ENCODE measurements at regions not wholly inside any gene's neighbourhood (a gene's known extent, or its start where the extent isn't known, plus 50 kb on each side); places are given as distances from the start of the nearest gene placed in this dataset.
"Not testable (repeated sequence)": the region's sequence is repeated elsewhere in the genome, so short reads cannot be mapped to it uniquely, and the experiment has no call there.

DNA sequence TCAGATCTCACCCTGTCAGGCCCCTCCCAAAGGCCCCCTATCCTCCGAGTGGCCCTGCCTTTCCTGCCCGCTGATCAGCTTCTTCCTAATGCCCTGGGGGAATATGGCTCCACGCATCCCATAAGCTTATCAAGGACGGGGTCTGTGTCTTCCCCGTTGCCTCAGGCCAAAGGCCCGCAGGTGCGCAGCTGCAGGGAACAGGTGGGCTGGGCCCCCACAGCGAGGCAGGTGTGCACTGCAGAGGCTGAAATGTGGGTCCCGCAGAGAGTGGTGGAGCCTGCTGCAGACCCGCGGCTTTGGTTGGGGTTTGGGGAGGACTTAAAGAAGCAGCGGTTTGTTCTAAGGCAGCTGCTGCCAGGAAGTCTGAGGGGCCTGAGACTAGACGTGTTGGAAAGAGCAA lies 220.8 kb upstream of the TCERG1L start:
- no peak for DNase-seq (ENCODE audit: low read depth in 2 of 2)

DNA sequence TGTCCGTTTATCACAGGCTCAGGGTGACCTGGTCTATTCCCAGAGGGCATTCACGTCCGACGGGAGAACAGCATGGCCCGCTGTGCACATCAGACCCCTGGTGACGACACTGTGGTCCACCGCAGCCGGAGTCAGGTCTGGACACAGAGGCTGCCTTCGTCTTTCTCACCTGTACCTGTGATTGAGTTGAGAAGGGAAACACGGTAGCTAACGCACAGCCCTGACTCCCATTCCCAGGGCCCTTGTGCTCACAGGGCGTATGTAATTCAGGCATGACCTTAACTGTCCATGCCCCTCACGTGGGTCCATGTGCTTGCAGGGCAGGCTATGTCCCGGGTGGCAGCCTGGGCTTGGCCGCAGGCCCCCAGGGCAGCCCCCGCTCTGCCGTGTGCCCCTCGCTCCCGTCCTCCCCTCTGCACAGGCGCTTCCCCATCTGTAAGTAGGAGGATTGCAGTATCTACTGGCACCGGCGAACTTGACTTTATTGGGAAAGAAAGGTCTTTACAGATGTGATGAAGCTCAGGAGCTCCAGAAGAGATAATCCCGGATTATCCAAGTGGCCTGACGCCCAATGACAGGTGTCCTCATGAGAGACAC lies 221.3 kb upstream of the TCERG1L start:
- DNase-seq (ENCODE audit: low read depth in 2 of 2): no peak

DNA sequence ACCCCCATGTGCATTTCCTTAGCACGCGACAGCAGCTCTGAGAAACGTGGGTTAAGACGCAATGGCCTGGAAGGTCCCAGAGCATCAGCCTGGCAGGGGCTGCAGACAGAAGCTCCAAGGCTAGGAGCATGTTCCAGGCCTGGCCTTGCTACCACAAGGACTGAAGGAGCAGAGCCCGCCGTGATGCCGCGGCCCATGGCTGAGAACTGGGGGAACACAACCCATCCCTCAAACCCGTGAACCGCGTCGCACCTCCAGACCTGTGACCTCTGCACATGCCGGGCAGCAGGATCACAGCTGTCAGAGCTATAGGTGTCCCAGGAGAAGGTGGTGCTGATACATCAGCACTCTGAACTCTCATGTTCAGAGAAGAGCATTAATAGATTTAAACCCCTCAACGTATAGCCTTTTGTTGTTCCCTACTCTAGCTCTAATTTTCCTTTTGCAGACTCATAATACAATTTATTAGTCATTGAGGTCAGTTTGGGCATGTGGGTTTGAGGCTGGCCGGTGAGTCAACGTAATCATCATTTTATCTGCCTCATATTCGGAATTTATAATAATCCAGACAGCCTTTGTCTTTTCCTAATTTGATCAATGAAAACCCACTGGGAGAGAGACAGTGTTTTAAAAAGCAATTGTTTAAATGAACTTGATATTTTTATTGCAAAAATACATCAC lies 222.5 kb upstream of the TCERG1L start:
- no peak for DNase-seq (ENCODE audit: low read depth in 2 of 2)

DNA sequence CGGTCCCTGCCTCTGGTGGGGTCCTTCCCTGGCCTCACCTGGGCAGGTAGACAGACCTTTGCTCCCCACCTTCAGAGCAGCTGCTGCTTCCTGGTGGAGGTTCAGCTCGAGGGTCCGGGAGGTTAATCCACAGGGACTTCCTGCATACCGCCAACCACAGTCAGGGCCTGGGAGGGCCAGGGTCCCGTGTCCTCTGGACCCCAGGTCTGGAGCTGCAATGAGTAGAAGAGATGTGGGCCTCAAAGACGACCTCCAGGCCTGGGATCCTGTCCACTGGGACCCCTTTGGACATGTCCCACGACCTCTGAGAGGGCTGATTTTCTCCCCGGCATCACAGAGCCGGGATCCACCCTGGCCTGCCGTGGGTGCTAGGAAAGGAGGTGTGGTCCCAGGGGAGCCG lies 223.3 kb upstream of the TCERG1L start:
- DNase-seq (ENCODE audit: low read depth in 2 of 2): no peak

DNA sequence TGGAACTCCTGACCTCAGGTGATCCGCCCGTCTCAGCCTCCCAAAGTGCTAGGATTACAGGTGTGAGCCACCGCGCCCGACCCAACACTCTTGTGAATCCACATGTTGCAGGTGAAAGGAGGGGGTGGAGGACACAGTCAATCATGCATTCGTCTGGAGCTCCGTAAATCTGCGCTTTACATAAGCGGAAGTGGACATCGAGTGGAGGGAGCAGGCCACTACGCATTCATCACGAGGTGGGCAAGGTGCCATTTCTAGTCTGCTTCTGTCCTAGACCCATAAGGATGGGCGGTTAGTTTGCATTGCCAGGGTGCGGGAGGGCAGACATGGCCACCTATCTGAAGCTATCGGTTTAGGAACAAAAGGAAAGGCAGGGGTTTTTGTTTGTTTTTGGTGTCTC lies 225.2 kb upstream of the TCERG1L start:
- DNase-seq (ENCODE audit: low read depth in 2 of 2): no peak

DNA sequence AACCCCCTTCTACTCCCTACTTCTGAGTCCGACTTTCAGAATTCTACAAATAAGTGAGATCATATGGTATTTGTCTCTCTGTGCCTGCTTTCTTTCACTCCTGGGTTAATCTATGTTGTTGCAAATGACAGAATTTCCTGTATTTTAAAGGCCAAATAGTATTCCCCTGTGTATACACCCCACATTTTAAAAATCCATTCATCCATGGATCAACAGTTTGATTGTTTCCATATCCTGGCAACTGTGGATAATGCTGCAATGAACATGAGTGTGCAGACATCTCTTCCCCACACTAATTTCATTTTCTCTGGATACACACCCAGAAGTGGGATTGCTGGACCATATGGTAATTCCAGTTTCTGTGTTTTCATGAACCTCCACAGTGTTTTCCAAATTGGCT lies 225.8 kb upstream of the TCERG1L start:
- DNase-seq (ENCODE audit: low read depth in 2 of 2): no peak

DNA sequence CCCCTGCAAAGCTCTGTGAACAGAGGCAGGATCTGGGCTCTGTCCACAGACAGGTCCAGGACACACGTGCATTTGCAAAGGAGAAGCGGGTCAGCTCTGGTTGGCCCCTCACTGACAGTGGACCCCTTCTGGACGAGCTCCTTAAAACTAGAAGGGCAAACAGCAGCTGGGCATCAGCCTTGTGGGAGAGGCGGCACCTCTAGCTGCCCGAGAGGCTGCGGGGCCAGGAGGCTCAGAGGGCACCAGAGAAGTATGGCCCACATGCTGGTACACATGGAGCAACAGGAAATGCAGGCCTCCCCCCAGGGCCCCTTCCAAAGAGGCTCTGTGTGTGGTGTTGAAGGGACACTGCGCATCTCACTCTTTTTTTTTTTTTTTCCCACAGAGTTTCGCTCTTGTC lies 233.0 kb upstream of the TCERG1L start:
- no peak for DNase-seq (ENCODE audit: low read depth in 2 of 2)

DNA sequence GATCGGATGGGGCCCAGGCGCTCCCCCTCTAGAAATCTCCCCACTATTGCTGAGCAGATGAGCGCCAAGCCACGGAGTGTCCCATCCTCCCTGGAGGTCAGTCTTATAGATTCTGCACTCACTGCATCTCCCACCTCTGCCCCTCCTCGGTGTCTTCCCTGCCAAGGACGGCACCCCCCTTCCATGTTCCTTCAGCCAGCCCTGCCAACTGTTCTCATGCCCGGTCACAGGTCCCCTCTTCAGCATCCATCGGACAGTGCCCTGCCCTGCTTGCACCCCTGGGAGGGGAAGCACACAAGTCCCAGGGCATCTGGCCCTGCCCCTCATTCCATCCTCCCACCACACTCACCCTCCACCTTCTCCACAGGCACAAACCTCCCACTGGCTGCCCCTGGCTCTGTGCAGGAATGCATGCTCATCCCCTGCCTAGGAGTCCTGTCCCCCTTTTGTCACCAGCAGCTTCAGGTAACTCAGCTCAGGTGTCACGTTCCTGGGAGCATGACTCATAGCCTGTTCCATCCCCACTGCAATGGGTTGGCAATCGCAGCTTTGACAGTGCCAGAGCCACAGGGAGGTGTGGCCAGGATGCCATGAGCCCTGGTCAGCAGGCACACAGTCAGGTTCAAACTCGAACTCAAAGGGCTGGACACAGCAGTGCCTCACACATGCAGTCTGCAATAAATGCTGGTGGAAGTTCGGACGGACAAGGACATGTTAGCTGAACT lies 234.7 kb upstream of the TCERG1L start:
- no peak for DNase-seq (ENCODE audit: low read depth in 2 of 2)

DNA sequence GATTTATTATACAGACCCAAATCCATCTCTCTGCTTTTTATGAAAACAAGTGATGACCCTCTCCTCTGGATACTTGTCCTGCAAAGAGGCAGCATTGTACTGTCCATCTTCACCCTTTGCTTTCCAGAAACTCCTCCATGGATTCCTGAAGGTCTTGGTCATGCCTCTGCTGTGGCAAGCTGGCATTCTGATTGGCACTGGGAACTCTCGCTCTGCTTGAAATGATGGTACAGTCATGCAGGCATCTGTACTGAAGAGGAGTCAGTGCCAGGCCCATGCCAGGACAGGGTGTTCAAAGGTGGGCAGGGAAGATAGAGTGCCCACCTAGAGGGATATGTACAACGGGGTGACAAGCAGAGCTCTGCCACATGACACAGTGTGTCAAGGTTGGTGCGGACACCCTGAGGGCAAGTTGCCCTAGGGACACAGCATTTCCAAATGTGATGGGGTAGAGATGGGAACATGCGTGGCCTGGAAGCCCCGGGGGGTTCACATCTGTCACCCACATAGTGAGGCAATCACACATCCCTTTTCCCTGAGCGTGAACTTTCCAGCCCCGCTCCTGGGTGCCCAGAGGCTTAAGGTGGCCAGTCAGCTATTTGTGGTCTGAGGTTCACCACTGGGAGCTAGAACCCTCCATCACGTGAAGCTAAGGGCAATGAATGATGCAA lies 235.7 kb upstream of the TCERG1L start:
- no peak for DNase-seq (ENCODE audit: low read depth in 2 of 2)

DNA sequence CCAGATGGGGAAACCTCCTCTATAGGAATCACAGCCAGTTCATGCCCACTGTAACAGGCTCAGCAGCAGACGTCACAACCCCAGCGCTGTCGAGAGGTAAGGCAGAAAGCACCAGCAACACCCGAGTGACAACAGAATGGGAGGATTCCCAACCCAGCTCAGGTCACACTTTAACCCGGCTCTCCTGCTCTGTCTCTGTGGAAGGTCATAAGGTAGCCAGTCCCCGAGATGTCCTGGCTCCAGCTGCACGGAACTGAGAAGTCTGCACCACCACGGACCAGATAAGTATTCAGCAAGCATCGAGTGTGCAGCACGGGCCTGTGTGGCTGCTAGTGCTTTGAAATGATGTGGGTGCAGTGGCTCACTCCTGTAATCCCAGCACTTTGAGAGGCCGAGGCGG lies 236.7 kb upstream of the TCERG1L start:
- no peak for DNase-seq (ENCODE audit: low read depth in 2 of 2)

DNA sequence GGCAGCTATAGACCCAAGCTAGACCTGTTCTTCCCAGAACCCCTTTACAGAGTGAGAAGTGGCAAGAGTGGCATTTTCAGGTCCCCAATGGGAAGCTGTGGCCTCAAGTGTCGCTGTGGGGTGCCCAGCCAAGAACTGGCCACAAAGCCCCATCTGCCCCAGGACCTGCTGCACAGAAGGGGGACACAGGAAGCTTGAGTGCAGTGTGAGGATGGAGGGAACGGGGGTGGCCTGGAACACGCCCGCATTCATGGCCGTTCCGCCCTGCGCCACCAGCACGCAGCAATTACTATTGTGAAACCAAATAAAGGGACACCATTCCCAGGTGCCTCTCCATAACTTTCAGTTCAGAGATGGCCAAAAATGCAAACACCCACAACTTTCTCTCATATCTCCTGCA lies 237.6 kb upstream of the TCERG1L start:
- no peak for DNase-seq (ENCODE audit: low read depth in 2 of 2)

DNA sequence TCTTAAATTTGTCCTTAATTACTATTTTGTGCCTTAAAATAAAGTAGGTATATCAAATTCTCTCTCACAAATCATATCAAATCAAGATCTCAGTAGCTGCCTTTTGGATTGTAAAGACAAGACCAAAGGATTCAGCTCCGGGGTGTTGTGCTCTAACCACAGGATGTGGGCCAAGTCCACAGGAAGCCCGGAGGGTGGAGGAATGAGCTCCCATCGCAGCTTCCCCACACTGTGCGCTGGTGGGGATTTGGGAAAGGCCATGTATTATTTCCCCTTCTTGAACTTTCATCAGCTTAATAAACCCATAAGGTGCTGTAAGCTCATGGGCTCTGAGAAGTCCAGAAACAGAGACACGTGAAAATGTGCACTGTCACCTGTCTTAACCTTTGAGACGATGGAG lies 241.6 kb upstream of the TCERG1L start:
- DNase-seq (ENCODE audit: low read depth in 2 of 2): no peak

DNA sequence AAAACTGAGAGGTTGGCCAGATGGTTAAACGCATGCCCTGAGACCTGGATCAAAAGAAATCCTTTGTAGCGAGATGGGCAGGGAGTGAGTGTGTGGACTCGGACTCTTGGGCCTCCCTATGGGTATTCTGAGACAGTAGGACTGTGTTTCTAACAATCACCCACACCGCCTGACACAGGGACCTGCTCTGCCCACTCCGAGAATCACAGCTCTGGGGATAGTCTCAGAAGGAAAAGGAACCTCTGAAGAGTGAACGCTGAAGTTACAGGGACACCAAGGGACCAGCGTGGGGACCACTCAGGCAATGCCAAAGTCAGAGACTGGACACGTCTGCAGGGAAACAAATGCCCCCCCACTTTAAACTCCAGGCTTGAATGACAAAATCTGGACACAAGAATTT lies 242.1 kb upstream of the TCERG1L start:
- DNase-seq (ENCODE audit: low read depth in 2 of 2): no peak

DNA sequence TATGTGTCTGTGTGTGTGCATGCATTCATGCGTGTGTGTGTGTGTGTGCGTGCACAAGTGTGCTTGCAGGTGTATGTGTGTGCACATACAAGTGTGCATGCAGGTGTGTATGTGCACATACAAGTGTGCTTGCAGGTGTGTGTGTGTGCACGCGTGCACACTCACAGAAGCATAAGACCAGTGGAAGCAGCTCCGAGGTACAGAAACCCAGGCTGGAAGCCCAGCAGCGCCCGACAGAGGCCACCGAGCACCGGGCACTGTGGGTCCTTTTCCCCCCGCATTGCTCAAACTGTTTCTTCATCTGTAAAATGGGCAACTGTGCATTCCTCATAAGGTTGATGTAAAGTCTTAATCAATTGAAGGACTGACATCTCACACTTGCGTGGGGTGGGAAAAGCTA lies 243.3 kb upstream of the TCERG1L start:
- no peak for DNase-seq (ENCODE audit: low read depth in 2 of 2)

DNA sequence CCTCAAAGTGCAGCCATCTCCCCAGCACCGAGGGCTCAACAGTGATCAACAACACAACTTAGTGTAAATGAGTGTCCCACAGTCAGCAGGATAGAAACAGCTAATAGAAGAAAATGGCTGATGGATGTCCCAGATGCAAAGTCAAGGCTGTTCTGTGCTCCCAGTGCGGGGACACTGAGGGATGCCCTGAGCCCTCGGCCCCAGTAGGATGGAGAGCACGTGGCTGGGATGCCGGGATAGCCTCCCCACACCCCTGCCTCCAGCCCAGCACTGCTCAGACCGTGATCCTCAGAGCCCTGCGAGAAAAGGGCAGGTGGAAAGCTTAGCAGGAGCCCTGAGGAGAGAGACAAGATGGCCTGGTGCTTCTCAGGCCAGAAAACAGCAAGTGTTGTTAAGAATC lies 243.9 kb upstream of the TCERG1L start:
- no peak for DNase-seq (ENCODE audit: low read depth in 2 of 2)

DNA sequence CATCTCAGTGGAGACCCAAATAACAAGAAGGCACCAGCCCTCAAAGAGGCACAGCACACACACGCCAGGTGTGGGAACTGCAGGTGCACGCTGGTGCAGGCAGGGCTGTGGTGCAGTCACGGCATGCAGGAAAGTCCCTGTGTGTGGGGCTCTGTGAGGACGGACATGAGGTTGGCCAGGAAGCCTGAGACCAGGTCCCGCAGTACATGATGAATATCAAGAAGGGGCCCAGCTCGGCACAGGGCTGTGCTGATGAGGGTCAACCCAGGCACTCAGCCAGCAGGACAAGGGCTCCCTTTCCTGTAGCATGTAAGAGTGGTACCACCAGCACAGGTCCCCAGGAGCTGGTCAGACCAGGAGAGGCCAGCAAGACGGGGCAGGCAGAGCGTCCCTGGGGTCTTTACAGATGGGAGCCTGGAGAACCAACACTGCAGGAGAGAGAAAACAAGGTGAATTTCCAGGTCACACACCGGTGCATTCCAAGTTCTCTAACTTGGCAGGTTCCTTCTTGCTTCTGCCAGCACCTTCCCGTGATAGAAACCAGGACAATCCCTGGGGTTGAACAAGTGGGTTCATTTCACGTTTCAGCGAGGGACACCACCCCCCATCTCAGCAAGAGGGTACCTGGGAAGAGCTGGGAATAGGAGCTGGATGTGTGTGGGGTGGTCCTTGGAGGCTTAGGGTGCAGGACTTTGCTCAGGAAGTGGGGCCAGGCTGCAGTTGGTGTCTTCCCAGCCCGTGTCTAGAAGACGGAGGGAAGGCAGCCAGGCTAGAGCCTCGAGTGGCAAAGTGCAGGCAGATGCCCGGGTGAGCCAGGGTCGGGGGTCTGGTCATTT lies 244.8 kb upstream of the TCERG1L start:
- DNase-seq (ENCODE audit: low read depth in 2 of 2): no peak

DNA sequence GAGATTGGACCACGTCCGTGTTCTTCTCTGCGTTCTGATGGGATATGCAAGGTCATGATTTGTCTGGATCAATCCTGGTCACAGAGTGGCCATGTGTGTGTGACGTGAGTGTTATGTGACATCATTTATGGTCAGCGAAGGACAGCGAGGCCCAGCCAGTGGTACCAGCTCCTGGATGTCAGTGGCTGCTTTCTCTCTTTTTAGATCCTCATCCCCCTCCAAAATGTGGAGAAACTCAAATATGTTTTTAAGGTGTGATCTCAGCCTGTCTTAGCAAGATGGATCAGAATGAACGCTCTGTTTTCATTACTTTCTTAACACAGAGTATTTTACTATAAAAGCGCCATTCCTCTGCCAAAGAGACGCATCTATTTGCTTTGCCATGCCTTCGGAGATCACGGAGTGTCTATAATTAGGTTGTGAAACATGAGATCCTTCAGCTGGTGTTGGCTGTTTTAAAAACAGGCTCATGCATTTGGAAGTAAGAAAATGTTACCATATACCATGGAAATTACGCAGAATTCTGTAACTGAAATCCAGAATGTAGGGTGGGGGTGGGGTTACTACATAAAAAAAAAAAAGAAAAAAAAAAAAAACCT lies 245.5 kb upstream of the TCERG1L start:
- DNase-seq (ENCODE audit: low read depth in 2 of 2): no peak

DNA sequence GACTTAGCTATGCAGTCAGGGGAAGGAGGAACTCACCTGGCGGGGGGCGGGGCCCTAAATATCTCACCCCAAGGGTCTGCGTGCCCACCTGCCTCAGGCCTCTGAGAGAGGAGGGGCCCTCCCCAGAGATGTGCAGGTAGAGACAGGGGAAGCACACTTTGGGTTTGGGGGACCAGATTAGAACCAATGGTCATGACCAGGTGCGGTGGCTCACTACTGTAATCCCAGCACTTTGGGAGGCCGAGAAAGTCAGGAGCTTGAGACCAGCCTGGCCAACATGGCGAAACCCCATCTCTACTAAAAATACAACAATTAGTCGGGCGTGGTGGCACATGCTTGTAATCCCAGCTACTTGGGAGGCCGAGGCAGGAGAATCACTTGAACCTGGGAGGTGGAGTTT lies 246.4 kb upstream of the TCERG1L start:
- not testable (repeated sequence) for DNase-seq (ENCODE audit: low read depth in 2 of 2)

DNA sequence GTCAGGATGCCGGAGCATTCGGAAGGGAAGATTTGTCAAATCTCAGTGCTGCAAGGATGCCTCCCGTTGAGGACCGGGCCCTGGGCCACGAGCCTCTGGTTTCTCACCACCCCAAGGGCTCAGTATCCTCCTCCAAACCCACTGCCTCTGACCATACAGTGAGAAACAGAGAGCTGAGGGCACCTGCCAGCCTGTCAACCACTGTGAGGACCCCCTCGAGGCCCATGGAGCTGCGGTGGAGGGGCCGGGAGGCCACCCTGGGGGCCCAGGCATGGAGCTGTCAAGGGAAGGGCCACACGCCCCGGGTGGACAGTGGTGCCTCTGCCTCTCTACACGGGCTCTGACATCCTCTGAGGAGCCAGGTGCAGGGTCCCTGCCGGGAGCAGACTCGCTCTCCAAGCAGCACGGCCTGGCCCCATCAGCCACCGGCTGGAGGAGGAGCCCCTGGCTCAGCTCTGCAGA lies 248.0 kb upstream of the TCERG1L start:
- no peak for DNase-seq (ENCODE audit: low read depth in 2 of 2)

DNA sequence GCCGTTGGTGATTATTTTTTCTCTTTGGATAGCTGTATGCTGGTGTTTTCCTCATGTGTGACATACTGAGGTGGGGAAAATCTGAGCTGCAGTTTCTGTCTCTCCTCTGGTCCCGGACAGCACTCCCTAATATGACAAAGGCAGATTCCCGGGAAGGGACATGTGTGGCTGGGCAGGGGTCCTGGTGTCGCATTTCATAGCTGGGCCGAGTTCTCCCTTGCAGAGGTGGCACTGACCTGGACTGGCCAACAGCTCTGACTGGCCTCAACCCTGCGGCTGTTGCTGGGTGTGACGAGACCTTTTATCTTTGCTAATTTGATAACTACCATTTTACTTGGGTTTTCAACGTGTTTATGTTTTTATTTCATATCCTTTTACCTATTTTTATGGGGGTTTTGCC lies 248.6 kb upstream of the TCERG1L start:
- no peak for DNase-seq (ENCODE audit: low read depth in 2 of 2)

DNA sequence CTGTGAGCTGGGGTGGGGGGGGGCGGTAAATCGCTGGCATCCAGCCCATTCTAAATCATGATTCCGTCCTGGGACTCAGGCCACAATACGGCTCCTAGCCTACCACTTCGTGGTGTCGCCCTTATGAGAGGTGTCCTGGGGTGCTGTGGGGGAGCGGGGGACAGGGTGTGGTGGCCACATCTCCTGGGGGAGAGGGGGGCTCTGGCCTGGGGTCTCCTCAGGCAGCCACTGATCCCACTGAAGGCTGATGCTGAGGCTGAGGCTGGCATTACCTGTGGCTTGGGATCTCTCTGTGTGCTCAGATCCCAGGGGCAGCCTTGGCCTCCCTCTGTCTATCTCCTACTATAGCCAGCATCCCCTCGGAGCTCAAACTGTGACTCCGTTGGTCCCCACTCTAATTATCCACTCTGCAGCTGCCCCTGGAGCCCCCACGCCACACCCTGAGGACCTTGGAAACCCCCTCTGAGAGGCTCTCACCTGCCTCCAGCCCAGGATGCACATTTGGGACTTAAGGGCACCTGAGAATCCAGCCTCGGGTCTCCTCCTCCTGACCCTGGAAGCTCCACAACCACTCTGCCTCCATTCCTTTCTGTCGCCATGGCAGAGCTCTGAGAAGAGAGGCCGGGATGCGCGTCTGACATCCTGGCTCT lies 249.3 kb upstream of the TCERG1L start:
- DNase-seq (ENCODE audit: low read depth in 2 of 2): no peak

Measured in stimulated activated CD8-positive, alpha-beta memory T cell treated with anti-CD3 and anti-CD28 coated beads, Interleukin-7, amount 100 ng/mL, for 4 hours (primary cell).